Mucosa of descending colon (tissue), 3 donors: ENCODE measurements at regions not wholly inside any gene's neighbourhood (a gene's known extent, or its start where the extent isn't known, plus 50 kb on each side); places are given as distances from the start of the nearest gene placed in this dataset.

Source experiments
- ATAC-seq: fragments of 200-7000 bp; cut with Tn5 transposase; one replicate; pipeline ENCODE4 v1.9.1; 2020; ENCODE audit warnings: mild to moderate bottlenecking, moderate library complexity
- DNase-seq, 3 donors: peaks; one replicate each; pipeline ENCODE4 v3.0.0-alpha.2; 2020
- H3K36me3 ChIP-seq: fragments of 200-600 bp; one replicate; pipeline ENCODE4 v1.8.0; 2021; ENCODE audit warnings: low read depth, mild to moderate bottlenecking
- H3K4me1 ChIP-seq: fragments of 200-600 bp; one replicate; pipeline ENCODE4 v1.8.0; 2021; ENCODE audit warnings: low read depth, mild to moderate bottlenecking
- H3K4me3 ChIP-seq: fragments of 200-600 bp; one replicate; pipeline ENCODE4 v1.8.0; 2021; ENCODE audit warnings: mild to moderate bottlenecking
- H3K9me3 ChIP-seq: fragments of 200-600 bp; one replicate; pipeline ENCODE4 v1.8.0; 2021; ENCODE audit warnings: mild to moderate bottlenecking
- intact Hi-C, 2 donors: fragments of 100-400 bp; cut with DNase I in 1 of 2; cut with micrococcal nuclease in 1 of 2; formaldehyde crosslinking; loops; one replicate each; pipeline versions ENCODE4 v1.11.0 to v1.11.1; 2022; cut with DNase I, micrococcal nuclease
- TF ChIP-seq, protein P1 (sequence below): fragments of 200-600 bp; IDR thresholded peaks from one replicate; pipeline ENCODE4 v1.8.0; 2022; ENCODE audit warnings: antibody characterized with exemption, mild to moderate bottlenecking
- donor health status: DM: no; HTN: no; CAD: no; lungs with moderate emphysema.
- donor health status: DM: no; HTN: no; CAD: no.
- donor health status: DM: no; HTN: yes; CAD: no.

GRCh38 chr10:3425716-3426115, 253.1 kb upstream of the PITRM1 start:
- peaks cover 34% of the 10 kb centered on the region for H3K4me1 ChIP-seq
- intact Hi-C loops, result loop anchor here in 1 of 2 donors (2.0 to 5.0 kb wide), 2 partner anchors 37 to 47 kb away; no protein-coding TSS in a partner anchor
- DNase-seq, result no peak
- no peaks in the 10 kb centered on the region for H3K9me3 ChIP-seq
- no peak for ATAC-seq
- no peak overlapping the region for H3K4me3 ChIP-seq
- no peaks in the 10 kb centered on the region for H3K36me3 ChIP-seq
- TF ChIP-seq, protein P1, sequence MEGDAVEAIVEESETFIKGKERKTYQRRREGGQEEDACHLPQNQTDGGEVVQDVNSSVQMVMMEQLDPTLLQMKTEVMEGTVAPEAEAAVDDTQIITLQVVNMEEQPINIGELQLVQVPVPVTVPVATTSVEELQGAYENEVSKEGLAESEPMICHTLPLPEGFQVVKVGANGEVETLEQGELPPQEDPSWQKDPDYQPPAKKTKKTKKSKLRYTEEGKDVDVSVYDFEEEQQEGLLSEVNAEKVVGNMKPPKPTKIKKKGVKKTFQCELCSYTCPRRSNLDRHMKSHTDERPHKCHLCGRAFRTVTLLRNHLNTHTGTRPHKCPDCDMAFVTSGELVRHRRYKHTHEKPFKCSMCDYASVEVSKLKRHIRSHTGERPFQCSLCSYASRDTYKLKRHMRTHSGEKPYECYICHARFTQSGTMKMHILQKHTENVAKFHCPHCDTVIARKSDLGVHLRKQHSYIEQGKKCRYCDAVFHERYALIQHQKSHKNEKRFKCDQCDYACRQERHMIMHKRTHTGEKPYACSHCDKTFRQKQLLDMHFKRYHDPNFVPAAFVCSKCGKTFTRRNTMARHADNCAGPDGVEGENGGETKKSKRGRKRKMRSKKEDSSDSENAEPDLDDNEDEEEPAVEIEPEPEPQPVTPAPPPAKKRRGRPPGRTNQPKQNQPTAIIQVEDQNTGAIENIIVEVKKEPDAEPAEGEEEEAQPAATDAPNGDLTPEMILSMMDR, result no peak

DNA sequence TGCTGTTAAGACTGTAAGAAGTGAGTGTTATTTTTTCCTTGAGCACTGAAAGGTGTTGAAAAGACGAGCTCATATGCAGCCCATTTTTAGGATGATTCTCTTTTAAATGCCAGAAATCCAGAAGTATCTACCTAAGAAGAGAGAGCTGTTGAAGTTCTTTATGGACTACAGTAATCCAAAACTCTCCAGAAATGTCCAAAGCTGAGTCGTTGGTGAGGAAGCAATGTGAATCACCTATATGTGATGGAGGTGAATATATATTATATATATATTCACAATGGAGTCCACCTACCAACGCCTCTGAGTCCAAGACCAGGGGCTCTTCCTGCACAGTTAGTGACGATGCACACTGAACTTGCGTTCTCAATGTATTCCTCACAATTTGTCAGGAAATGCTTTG, 252.7 kb upstream of the PITRM1 start:
- ATAC-seq, result no peak
- DNase-seq, result no peak
- H3K4me1 ChIP-seq, result peaks cover 34% of the 10 kb centered on the region
- no peak overlapping the region for H3K4me3 ChIP-seq
- H3K36me3 ChIP-seq, result no peaks in the 10 kb centered on the region
- intact Hi-C loops, result loop anchor here in 1 of 2 donors (5.0 kb wide), 1 partner anchor 37 kb away; no protein-coding TSS in a partner anchor
- TF ChIP-seq, protein P1, result no peak
- H3K9me3 ChIP-seq, result no peaks in the 10 kb centered on the region

DNA sequence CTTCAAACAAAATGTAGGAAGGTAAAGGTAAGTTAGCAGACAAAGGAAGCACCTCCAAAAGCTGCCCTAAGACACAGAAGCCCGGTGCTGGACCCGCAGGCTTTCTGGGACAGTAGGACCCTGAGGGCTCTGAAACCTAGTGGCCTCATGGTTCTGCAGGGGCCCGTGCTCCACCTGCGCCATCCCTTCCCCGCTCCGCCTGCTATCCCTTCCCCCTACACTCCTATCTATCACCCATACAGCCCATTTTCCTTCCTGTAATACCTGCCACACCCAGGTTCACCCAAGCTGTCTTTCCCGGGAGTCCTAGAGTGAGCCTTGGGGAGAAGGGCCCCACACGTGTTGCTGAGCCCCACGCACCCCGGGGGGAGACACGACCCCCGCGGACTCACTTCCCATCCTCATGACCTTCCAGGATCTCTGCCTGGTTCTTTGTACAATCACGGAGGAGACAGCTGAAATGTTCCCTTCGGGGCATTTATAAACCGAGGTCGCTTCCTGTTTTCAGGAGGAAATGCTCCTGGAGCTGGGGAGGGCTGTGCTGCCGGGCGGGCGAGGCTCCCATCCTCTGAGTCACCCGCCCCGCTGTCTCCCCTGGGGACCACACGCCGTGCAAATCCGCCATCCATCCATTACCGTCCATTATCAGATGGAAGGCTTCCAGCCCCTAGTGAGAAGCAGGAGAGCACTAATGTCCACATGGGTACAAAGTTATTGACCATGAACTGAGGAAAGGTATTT, 251.7 kb upstream of the PITRM1 start:
- DNase-seq (peak in 2 of 3 donors; percentile 31 to 68), ATAC-seq (peak; percentile 54)
- H3K4me3 ChIP-seq, result no peak overlapping the region
- H3K4me1 ChIP-seq, result peaks cover 31% of the 10 kb centered on the region
- intact Hi-C loops, result no loop called here
- TF ChIP-seq, protein P1, result no peak
- no peaks in the 10 kb centered on the region for H3K36me3 ChIP-seq
- H3K9me3 ChIP-seq, result no peaks in the 10 kb centered on the region

DNA sequence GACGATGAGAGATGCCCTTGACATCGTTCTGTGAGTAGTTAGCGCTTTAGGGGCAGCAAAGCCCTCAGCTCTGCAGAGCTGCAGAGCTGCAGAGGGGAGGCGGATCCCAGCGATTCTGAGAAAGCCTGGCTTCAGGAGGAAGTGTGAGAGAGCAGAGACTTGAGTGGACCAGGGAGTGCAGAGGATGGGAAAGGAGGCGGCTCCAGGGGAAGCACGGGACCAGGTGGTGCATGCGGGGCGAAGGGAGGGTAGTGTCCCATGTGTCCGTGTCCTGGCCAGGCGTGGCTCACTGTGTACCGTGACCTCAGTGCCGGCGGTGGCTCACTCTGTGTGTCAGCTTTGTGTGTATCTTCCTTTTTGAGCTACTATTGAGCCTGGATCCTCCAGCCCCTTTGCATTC, 250.8 kb upstream of the PITRM1 start:
- Histone ChIP-seq H3K9me3 (no peaks in the 10 kb centered on the region), H3K4me1 (peaks cover 23% of the 10 kb centered on the region), H3K36me3 (no peaks in the 10 kb centered on the region), H3K4me3 (no peak overlapping the region)
- intact Hi-C loops, result no loop called here
- TF ChIP-seq, protein P1, result no peak
- peak in 1 of 3 donors; percentile 46 for DNase-seq
- no peak for ATAC-seq

DNA sequence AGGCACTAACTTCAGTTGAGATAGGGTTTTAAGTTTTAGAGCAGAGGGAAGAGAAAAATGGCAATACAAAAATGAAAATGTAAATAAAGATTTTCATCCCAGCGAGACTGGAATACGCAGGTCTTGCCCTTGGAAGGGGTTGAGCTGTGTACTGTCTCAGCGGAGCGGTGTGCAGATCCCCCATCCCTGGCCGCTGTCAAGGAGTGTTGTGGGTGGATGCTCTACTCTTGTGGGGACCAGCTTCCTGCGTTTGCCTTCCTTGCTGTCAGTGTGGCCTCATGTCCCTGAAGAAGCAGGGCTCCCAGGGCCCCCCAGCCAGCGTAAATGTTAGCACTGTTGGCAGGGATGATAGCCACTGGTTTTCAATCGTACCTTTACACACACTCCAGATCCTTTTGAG, 249.7 kb upstream of the PITRM1 start:
- Histone ChIP-seq H3K9me3 (no peaks in the 10 kb centered on the region), H3K36me3 (no peaks in the 10 kb centered on the region), H3K4me3 (no peak overlapping the region), H3K4me1 (peaks cover 13% of the 10 kb centered on the region)
- no peak for ATAC-seq
- intact Hi-C loops, result no loop called here
- TF ChIP-seq, protein P1, result no peak
- no peak for DNase-seq
